ENCODE measurements at regions not wholly inside any gene's neighbourhood (a gene's known extent, or its start where the extent isn't known, plus 50 kb on each side); places are given as distances from the start of the nearest gene placed in this dataset.

DNA sequence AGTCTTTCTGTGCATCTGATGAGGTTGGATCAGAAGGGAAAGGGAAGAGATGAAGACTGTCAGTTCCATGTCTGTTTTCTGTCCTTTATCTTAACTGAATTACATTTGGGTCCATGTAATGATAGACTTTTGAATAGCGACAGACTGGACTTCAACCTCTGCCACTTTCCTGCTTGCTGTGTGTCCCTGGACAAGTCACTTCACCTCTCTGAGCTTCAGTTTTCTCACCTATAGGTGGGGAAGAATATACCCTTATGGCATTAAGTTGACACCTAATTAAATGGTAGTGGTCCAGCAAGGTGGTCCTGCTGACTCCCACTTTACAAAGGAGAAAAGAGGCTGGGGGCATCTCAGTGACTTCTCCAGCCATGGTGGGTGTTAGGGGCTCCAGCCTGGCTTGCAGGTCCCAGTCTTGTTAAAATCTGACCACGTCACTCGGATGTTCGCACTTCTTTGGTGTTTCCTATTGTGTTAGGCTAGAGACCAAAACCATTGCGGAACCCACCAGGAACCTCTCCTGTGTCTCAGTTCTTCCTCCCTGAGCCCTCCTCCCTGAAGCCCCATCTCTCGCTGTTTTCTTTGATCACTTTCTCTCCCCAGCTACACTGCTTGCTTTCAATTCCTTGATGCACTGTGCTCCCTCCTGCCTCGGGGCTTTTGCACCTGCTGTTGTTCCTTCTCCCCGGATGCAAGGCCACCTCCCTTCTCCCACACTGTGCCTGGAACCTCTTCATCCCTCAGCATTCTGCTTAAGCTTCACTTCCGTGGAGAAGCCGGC, 256.5 kb downstream of the NSG2 start:
- ATAC-seq (no peak), DNase-seq (no peak)
- intact Hi-C loops (cut with DNase I, micrococcal nuclease), result no loop called here

DNA sequence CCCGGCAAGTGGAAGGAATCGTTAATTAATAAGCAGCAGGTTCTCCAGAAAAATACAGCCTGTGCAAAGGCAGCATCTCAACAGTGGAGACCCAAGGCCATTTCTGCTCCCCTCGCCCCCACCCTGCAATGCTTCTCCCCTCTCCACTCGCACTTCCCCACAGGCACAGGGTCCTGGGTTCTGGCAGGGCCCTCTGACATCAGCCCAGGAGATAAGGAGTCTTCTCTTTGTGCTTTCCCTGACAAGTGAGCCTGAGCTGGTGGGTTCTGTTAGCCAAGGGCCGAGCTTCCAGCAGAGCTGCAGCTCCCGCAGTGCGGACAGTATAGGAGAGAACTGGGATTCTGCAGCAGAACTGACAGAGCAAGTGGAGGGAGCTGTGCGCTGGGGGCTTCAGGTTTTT, 257.5 kb downstream of the NSG2 start:
- ATAC-seq (no peak), DNase-seq (no peak)
- intact Hi-C loops (cut with DNase I, micrococcal nuclease), result no loop called here

DNA sequence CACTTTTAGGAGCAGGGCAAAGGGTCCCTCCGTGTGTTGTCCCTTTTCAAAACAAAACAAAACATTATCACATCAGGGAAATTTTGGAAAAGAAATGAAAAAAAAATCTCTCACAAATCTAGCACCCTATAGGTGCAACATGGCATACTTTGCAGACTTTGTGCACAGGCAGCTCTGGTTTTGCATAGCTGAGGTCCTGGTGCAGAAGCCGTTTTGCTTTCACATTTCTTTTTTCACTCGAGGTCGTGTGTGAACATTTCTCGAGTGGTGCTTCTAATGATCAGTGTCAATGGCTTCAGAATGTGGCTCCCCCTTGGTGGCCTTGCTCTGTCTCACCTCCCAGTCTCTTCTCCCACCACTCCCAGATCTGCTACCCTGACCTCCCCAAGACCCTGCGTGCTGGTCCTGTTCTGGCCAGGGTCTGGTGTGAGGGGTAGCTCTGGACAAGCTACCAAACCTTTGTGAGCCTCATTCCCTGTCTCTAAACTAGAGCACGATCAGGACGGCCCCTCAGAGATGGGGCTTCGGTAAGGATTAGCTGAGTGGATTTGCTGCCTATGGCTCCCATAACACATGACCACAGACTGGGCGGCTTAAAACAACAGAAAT, 258.0 kb downstream of the NSG2 start:
- intact Hi-C loops (cut with DNase I, micrococcal nuclease), result no loop called here
- DNase-seq, result no peak
- no peak for ATAC-seq

DNA sequence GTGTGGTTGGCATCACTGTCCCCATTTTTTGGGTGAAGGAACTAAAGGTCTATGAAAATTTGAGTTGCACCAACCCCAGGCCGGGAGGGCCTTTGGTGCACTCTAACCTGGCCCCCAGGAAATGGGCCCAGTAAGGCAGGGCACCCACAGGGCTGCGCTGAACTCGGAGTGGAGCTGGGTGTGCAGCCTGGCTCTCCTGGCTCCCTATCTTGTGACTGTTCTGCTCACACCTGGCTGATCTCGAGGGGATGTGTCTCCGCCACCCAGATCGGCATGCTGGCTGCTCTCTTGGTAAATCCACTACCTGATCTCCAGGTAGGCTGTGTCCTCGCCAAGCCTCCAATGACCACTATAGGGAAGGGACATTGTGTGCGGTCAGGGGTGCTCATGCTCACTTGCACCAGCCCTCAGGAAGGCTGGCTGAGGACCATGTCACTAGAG, 259.8 kb downstream of the NSG2 start:
- ATAC-seq (no peak), DNase-seq (no peak)
- intact Hi-C loops (cut with DNase I, micrococcal nuclease), result no loop called here

DNA sequence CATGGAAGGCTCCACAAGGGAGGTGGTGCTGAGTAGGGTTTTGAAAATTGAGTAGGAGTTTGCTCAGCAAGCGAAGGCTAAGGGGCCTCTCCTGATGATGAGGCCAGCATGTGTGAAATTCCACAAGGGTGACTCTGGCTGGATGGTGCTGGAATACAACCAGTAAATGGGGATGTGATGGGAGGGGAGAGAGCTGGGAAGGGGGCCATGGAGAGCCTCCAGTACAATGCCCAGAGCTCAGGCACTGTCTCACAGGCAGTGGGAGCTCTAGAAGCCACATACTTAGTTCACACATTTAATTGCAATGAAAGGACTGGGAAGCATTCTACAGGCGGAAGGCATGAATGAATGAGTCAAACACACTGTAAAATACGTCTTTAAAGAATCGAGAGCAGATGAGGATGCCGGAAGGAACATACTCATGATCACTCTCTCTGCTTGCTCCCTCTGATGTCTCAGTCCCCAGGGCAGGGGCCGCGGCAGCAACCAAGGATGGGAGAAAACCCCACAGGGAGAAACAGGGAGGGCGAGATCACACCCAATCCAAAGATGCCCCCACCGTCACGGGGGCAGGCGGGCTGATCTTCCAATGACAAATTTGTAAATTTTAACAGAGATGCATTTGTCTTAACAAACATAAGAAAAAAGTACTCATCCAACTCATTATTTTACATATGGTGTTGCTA, 261.0 kb downstream of the NSG2 start:
- DNase-seq (no peak), ATAC-seq (no peak)
- intact Hi-C loops (cut with DNase I, micrococcal nuclease), result no loop called here

DNA sequence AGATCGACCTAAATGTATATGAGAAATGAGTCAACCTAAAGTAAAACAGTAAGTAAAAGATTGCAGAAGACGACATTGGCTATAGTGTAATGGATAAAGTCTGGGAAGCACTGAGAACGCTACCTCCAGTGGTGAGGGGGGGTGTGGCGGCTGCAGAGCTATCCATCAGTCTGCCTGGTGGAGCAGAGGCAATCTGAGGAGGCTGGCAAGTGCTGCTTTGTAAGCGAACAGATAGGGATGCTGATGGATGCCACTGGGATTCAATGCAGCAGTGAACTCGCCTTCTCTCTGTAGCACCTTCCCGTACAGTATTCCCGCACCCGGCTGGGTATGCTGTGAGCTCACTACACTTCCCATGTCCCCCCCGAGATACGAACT, 261.5 kb downstream of the NSG2 start:
- ATAC-seq (no peak), DNase-seq (no peak)
- intact Hi-C loops (cut with DNase I, micrococcal nuclease), result no loop called here

DNA sequence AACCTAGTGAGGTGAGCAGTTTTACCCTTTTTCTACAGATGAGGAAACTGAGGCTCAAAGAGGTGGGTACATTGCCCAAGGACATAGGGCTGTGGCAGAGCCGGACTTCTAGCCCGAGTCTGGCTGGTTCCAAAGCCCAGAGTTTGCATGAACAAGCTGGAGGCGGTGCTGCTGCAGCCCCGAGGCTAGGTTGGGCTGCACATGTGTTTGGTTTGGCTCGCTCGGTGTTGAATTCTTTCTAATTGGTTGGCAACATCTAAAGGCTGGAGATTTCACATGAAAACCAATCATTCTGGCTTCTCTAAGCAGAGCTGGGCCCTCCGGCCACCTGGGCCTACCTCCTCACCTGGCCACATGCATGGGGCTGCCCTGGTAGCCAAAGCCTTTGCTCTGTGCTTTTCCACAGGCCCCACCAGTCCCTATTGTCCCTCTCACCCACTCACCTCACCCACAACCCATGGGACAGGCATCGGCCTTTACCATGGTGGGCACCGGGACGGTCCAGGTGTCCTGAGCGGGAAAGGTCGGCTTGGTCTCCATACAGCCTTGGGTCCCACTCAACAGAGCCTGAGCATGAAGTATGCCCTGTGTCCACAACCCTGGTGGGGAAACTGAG, 262.3 kb downstream of the NSG2 start:
- ATAC-seq (no peak), DNase-seq (no peak)
- intact Hi-C loops (cut with DNase I, micrococcal nuclease), result no loop called here

DNA sequence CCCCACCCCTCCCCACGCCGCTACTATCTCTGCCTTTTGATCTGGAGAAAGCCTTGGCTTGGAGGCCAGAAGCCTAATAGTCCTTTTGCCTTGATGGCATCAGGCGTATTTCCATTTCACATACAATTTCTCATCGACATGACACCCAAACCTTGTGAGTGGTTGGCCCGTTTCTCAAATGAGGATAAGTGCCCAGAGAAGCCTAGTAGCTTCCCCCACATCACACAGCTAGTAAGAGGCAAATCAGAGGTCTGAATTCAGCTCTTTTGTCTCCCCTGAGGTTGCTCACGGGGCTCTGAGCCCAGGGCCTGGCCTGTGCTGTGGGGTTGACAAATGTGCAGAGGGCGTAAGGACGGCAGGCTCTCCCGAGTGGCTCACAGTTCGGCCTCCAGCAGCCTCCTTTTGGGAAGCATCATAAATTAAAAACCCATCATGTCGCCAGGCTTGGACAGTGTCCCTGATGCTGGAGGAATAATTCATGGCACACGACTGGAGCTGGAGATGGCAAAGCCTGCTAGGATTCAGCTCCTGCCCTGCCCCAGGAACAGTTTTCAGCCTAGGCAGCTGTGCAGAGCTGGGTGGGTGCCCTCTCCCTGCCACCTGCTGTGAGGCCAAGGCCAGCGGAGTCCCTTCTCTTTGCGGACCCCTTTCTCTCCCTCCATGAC, 263.8 kb downstream of the NSG2 start:
- intact Hi-C loops (cut with DNase I, micrococcal nuclease), result no loop called here
- no peak for DNase-seq
- no peak for ATAC-seq

DNA sequence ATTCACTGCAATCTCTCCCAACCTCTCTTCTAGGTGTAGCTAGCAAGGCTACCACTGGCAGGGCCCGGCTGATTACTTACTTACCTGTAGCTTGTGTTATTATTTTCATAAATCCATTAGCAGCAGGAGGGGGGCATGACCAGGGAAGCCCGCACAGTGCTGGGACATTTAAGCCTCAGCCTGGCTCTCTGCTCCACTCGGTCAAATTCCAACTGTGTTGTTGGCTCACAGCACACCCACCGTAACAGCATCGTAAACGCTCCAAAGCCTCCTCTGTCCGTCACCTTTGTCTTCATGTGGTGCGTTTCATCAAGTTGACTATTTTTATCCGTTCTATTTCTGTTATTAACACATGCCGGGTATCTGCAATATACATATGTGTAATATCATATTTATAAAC, 264.7 kb downstream of the NSG2 start:
- ATAC-seq, result no peak
- intact Hi-C loops (cut with DNase I, micrococcal nuclease), result loop anchor here in 1 of 2 donors (10.0 kb wide), 3 partner anchors 265 to 1015 kb away; partner anchors contain the start of gene NSG2
- no peak for DNase-seq

DNA sequence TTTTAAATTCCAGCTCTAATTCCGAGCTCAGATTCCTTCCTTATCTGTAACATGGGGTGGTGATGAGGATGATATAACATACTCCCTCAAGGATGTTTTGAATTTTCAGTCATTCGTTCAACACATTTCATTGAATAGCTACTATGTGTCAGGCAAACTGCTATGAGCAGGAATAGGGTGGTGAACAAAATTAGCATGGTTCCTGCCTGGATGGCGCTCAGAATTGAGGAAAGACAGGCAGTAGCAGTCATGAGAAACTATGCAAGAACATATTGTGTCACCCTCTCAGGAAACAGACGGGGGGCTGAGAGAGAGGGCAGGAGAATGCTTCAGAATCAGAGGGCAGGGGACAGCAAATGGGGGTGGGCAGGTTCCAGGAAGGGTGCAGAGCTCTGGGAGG, 265.2 kb downstream of the NSG2 start:
- DNase-seq (no peak), ATAC-seq (no peak)
- intact Hi-C loops (cut with DNase I, micrococcal nuclease), result loop anchor here in 1 of 2 donors (10.0 kb wide), 3 partner anchors 266 to 1016 kb away; partner anchors contain the start of gene NSG2

DNA sequence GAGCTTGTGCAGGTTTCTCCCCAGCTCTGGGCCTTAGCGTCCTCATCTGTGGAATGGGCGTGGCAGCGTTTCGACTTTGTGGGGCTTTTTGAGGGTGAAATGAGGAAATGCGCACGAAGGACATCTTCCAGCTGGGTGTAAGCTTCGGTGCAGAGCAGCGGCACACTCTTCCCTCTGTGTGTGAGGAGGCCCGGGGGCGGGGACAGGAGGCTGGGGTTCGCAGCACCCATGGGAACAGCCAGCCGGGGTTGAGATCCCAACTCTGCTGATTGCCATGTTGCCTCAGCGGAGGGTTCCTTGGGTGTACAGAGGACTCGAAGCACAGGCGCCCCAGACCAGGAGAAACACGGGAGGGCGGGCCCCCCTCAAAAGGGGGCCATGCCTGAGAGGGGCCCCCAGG, 265.6 kb downstream of the NSG2 start:
- no peak for ATAC-seq
- intact Hi-C loops (cut with DNase I, micrococcal nuclease), result loop anchor here in 1 of 2 donors (10.0 kb wide), 3 partner anchors 266 to 1016 kb away; partner anchors contain the start of gene NSG2
- DNase-seq, result no peak

DNA sequence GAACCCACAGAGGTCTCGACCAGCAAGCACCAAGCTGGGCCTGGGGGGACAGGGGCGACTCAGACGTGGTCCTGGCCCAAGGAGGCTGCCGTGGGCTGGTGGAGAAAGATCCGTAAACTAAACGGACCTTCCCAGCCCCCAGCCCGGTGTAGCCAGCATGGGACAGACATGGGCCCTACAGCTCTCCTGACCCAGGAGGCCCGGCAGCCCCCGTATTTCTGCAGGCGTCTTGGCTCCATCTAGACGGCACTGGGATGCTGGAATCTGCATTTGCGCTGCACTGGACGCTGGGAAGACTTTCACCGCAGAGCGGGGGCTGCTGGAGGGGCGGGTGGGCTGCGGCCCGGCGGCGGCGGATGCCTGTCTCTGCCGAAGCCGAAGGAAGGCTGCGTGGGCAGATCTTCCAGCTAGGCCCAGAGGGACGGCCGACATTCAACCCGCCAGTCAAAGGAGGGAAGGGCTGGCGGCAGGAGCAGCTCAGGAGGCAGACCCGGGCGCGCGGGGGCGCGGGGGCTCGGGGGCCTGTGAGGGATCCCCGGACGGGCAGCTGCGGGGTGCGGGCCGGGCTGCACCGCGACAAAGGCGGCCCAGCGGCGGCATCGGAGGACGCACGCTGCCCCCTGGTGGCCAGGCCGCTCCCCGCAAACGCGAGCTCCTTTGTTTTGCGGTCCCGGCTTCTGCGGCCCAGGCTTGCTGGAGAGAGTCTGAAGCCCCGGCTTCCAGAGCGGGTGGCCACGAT, 266.2 kb downstream of the NSG2 start:
- peak in 1 of 2 donors; percentile 77 for DNase-seq
- intact Hi-C loops (cut with DNase I, micrococcal nuclease), result loop anchor here in 1 of 2 donors (10.0 kb wide), 3 partner anchors 267 to 1017 kb away; partner anchors contain the start of gene NSG2

DNA sequence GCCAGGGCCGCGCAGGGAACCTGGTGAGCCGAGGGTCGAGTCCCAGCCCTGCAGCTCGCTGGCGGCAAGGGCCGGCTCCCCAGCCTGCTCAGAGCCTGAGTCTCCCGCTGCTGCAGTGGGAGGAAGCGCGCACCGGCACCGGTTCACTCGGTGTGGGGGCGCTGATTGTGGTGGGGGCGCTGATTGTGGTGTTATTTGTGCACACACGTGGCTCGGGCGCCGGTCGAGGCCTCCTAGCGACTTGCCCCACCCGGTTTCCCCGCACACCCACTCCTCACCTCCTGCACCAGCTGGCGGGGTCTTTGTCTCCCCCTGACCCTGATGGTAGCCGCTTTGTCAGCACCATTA, 266.7 kb downstream of the NSG2 start:
- intact Hi-C loops (cut with DNase I, micrococcal nuclease), result loop anchor here in 1 of 2 donors (10.0 kb wide), 3 partner anchors 267 to 1017 kb away; partner anchors contain the start of gene NSG2
- ATAC-seq (no peak), DNase-seq (no peak)

More for the DNA sequence above, 266.2 kb downstream of the NSG2 start:
- peak; percentile 79 for ATAC-seq

DNA sequence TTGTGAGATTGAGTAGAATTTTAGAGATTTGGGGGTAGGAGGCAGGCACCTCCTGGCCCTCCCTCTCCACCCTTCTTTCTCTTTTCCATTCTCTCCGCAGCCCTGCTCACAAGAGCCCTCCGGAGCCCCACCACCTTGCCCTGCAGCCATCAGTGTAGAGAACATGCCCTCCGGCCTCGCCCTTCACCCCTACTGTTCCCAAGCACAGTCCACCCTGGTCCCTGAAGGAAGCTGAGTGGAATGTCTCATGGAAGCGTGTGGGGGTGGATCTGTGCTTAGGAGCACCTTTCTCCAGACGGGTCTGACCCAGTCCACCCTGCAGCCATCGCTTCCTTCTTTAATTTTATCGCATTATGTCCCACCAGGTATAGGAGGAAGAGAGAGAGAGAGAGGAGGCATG, 267.1 kb downstream of the NSG2 start:
- intact Hi-C loops (cut with DNase I, micrococcal nuclease), result loop anchor here in 1 of 2 donors (10.0 kb wide), 3 partner anchors 268 to 1018 kb away; partner anchors contain the start of gene NSG2
- DNase-seq, result no peak
- ATAC-seq, result no peak

DNA sequence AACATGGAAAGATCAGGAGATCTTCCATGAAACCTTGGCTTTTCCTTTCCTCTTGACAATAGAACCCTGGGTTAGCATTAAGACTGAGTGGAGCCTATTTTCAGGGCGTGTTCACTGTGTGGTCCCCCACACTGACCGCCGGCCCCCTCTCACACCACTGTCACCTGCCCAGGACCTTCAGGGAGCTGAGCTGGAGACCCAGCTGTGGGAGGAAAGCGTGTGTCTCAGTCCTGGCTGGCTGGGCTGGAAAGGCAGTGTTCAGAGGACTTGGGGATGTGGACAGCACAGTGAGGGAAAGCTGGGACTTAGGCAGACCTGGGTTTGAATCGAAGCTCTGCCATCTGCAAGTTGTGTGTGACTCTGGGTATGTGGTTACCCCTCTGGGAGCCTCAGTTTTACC, 268.1 kb downstream of the NSG2 start:
- no peak for DNase-seq
- intact Hi-C loops (cut with DNase I, micrococcal nuclease), result loop anchor here in 1 of 2 donors (10.0 kb wide), 3 partner anchors 269 to 1019 kb away; partner anchors contain the start of gene NSG2
- no peak for ATAC-seq

DNA sequence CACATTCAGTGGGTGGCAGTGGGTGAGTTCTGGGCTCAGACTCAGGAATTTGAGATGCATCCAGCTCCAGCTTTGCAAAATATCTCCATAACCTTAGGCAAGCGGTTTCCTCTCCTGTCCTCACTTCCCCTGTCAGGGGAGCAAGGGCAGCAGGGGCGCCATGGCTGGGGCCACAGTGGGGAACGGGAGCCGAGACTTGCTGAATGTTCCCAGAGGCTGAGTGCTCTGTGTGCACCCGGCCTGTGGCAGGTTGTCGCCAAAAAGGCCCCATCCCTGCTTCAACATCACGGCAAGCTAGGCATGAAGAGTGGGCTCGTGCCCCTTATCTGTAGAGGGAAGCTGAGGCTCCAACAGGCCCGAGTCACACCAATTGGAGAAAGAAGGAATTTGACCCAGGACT, 268.8 kb downstream of the NSG2 start:
- DNase-seq, result no peak
- intact Hi-C loops (cut with DNase I, micrococcal nuclease), result loop anchor here in 1 of 2 donors (10.0 kb wide), 3 partner anchors 269 to 1019 kb away; partner anchors contain the start of gene NSG2
- no peak for ATAC-seq

DNA sequence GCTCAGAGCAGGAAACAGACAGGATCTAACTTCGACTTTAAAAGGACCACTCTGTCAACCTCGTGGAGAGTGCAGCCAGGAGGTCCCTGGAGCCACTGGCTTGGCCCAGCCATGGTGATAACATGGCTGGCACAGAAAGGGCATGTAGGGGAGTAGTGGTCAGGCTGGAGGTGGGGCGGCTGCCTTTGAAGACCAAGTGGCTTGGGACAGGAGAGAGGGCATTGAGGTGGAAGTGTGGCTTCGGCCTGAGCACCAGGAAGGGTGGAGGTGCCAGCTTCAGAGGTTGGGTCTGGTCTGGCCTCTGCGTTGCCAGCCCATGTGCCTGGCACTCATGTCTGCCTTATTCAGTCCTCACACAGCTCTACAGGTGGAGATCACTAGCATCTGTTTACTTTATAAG, 270.0 kb downstream of the NSG2 start:
- intact Hi-C loops (cut with DNase I, micrococcal nuclease), result loop anchor here in 1 of 2 donors (10.0 kb wide), 3 partner anchors 271 to 1021 kb away; partner anchors contain the start of gene NSG2
- DNase-seq (no peak), ATAC-seq (no peak)

DNA sequence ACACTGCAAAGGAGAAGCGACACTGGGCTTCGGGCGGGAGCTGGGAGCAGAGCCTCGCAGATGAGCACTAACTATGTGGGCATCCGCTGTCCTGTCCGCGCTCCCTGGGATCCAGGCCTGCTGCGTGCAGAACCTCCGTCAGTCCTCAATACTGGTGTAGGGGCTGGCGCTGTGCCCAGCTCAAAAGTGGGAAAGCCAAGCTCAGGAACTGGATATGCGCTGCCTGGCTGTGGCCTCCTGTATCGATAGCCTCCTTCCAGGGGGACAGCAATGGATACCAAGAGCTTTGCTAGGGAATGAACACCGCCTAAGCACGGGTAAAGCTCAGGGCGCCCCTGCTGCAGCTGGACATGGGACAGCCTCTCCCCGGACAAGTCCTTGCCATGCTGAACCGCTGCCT, 270.4 kb downstream of the NSG2 start:
- intact Hi-C loops (cut with DNase I, micrococcal nuclease), result loop anchor here in 1 of 2 donors (10.0 kb wide), 3 partner anchors 271 to 1021 kb away; partner anchors contain the start of gene NSG2
- DNase-seq (no peak), ATAC-seq (no peak)

Measured in left colon (tissue), 2 donors.